GM20000 (cell line): ENCODE measurements at regions not wholly inside any gene's neighbourhood (a gene's known extent, or its start where the extent isn't known, plus 50 kb on each side); places are given as distances from the start of the nearest gene placed in this dataset.

ENCODE experiments used
- DNase-seq: peaks from one replicate; pipeline ENCODE4 v3.0.0; 2012; ENCODE audit warnings: low spot score
- TF ChIP-seq, protein P1 (sequence below): IDR thresholded peaks from 2 replicates; pipeline ENCODE4 v1.5.1; 2012; ENCODE audit warnings: mild to moderate bottlenecking, control low read depth; ENCODE audit errors: extremely low read depth, missing control alignments

- TF ChIP-seq, protein P1, sequence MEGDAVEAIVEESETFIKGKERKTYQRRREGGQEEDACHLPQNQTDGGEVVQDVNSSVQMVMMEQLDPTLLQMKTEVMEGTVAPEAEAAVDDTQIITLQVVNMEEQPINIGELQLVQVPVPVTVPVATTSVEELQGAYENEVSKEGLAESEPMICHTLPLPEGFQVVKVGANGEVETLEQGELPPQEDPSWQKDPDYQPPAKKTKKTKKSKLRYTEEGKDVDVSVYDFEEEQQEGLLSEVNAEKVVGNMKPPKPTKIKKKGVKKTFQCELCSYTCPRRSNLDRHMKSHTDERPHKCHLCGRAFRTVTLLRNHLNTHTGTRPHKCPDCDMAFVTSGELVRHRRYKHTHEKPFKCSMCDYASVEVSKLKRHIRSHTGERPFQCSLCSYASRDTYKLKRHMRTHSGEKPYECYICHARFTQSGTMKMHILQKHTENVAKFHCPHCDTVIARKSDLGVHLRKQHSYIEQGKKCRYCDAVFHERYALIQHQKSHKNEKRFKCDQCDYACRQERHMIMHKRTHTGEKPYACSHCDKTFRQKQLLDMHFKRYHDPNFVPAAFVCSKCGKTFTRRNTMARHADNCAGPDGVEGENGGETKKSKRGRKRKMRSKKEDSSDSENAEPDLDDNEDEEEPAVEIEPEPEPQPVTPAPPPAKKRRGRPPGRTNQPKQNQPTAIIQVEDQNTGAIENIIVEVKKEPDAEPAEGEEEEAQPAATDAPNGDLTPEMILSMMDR: no peak
- no peak for DNase-seq
Measured at GRCh38 chr12:111251787-111252186, 117.1 kb downstream of the PHETA1 start.

- DNase-seq: no peak
- TF ChIP-seq, protein P1: no peak
Measured at GRCh38 chr12:111251058-111251730, 117.7 kb downstream of the PHETA1 start.

GRCh38 chr12:111250251-111250881, 118.5 kb downstream of the PHETA1 start:
- TF ChIP-seq, protein P1: no peak
- no peak for DNase-seq

- TF ChIP-seq, protein P1: no peak
- DNase-seq: no peak
Measured at GRCh38 chr12:111249757-111250156, 119.1 kb downstream of the PHETA1 start.

- TF ChIP-seq, protein P1: no peak
- no peak for DNase-seq
Measured at GRCh38 chr12:111249018-111249370, 119.9 kb downstream of the PHETA1 start.

- TF ChIP-seq, protein P1: no peak
- DNase-seq: no peak
Measured at GRCh38 chr12:111248236-111249017, 120.5 kb downstream of the PHETA1 start.
